ENCODE measurements at regions not wholly inside any gene's neighbourhood (a gene's known extent, or its start where the extent isn't known, plus 50 kb on each side); places are given as distances from the start of the nearest gene placed in this dataset.

DNA sequence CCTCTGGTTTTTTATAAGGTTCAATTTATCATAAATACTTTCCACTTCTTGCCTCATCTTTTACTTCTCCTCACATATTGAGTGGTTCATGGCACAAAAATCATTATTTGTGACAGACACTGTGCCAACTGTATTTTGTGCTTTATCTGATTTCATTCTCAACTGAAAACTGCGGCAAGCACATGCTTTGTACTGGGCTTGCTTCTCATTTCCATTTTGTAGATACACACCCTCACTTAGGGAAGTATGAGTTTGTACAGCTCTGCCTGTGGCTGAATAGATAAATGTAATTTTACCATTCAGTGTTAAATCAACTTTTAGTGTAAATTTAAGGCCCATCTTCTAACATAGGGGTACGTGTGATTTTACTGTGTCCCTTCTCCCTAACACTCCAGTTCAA lies 83.6 kb downstream of the ANXA2R start:
- Histone ChIP-seq H3K79me2 (no peaks in the 10 kb centered on the region), H3K27me3 (ENCODE audit: control insufficient read depth, insufficient read depth, low read length) (no peaks in the 10 kb centered on the region)

DNA sequence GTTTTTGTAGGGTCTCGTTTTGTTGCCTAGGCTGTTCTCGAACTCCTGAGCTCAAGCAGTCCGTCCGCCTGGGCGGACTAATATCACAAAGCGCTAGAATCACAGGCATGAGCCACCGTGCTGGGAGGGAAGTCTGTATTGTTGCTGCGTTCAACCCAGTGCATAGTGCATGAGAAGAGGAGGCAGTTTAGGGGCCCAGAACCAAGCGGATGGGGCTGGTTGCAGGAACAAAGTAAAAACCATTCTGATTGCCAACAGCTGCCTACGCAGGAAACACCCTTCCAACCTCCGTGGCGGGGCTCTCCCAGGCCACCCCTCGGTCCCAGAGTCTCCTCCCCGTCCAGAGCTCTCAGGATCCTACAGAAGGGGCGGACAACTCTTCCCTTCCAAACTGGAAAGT lies 87.1 kb downstream of the ANXA2R start:
- TF ChIP-seq, protein P1, sequence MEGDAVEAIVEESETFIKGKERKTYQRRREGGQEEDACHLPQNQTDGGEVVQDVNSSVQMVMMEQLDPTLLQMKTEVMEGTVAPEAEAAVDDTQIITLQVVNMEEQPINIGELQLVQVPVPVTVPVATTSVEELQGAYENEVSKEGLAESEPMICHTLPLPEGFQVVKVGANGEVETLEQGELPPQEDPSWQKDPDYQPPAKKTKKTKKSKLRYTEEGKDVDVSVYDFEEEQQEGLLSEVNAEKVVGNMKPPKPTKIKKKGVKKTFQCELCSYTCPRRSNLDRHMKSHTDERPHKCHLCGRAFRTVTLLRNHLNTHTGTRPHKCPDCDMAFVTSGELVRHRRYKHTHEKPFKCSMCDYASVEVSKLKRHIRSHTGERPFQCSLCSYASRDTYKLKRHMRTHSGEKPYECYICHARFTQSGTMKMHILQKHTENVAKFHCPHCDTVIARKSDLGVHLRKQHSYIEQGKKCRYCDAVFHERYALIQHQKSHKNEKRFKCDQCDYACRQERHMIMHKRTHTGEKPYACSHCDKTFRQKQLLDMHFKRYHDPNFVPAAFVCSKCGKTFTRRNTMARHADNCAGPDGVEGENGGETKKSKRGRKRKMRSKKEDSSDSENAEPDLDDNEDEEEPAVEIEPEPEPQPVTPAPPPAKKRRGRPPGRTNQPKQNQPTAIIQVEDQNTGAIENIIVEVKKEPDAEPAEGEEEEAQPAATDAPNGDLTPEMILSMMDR (IDR thresholded peaks at IDR 0.05), result no peak
- no peak overlapping the region for H3K4me2 ChIP-seq (ENCODE audit: low read length)
- H2AFZ ChIP-seq, result no peak overlapping the region
- H3K27ac ChIP-seq, result no peak overlapping the region
- no peak overlapping the region for H3K4me3 ChIP-seq (ENCODE audit: low read depth, low read length)
- H3K9ac ChIP-seq, result no peak overlapping the region
- peaks cover 8% of the 10 kb centered on the region for H3K27me3 ChIP-seq (ENCODE audit: control insufficient read depth, insufficient read depth, low read length)
- no peaks in the 10 kb centered on the region for H3K4me1 ChIP-seq
- no peaks in the 10 kb centered on the region for H3K79me2 ChIP-seq
- H3K9me3 ChIP-seq (ENCODE audit: control insufficient read depth, low read length), result no peaks in the 10 kb centered on the region
- H3K36me3 ChIP-seq (ENCODE audit: control insufficient read depth, insufficient read depth, low read length), result no peaks in the 10 kb centered on the region

More for the DNA sequence above, 83.6 kb downstream of the ANXA2R start:
- TF ChIP-seq, protein P1 (IDR thresholded peaks at IDR 0.05), result no peak
- Histone ChIP-seq H3K36me3 (ENCODE audit: control insufficient read depth, insufficient read depth, low read length) (no peaks in the 10 kb centered on the region), H3K9me3 (ENCODE audit: control insufficient read depth, low read length) (no peaks in the 10 kb centered on the region), H3K4me3 (ENCODE audit: low read depth, low read length) (no peak overlapping the region), H3K4me1 (no peaks in the 10 kb centered on the region), H3K4me2 (ENCODE audit: low read length) (no peak overlapping the region), H2AFZ (no peak overlapping the region), H3K9ac (no peak overlapping the region), H3K27ac (no peak overlapping the region)

DNA sequence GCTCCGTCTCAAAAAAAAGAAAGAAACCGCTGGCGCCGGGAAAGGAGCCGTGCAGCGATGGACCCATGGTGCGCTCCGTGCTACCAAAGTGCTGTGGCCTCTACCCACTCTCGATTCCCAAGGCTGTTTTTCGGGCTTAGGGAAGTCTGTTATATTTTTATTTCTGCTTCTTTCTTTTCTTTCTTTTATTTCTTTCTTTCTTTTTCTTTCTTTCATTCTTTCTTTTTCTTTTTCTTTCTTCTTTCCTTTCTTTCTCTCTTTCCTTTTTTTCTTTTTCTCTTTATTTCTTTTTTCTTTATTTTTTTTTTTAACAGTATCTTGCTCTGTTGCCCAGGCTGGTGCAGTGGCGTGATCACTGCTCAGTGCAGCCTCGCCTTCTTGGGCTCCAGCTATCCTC lies 87.5 kb downstream of the ANXA2R start:
- Histone ChIP-seq H3K4me1 (no peaks in the 10 kb centered on the region), H3K36me3 (ENCODE audit: control insufficient read depth, insufficient read depth, low read length) (no peaks in the 10 kb centered on the region), H3K9me3 (ENCODE audit: control insufficient read depth, low read length) (no peaks in the 10 kb centered on the region), H3K4me2 (ENCODE audit: low read length) (no peak overlapping the region), H3K9ac (no peak overlapping the region), H3K4me3 (ENCODE audit: low read depth, low read length) (no peak overlapping the region), H3K79me2 (no peaks in the 10 kb centered on the region), H2AFZ (no peak overlapping the region), H3K27ac (no peak overlapping the region), H3K27me3 (ENCODE audit: control insufficient read depth, insufficient read depth, low read length) (peaks cover 8% of the 10 kb centered on the region)
- TF ChIP-seq, protein P1 (IDR thresholded peaks at IDR 0.05), result no peak

DNA sequence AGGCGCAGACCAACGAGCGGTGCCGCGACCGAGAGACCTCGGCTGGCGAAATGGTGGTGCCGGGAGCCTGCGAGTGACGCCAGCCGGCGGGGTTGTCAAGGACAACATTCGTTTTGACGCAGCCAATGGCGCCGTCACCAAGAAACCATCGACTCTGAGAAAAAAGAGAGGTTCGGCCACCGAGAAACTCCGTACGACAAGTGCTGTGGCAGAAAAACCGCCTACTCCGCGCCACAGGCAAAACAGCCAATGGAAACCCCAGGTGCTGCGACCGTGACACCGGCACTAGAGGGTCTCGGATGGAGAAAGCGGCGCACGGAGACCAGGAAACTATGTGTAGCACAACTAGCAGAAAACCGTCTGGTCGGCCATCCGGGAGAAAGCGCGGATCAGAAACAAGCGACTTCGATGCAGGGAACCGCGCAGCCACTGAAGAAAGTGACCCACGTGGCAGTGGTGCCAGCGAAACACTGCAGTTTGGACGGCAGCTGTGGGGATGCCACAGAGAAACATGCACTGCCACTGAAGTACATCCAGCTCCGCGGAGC lies 88.8 kb downstream of the ANXA2R start:
- H3K27ac ChIP-seq, result peak overlapping the region; percentile 72
- H3K9ac ChIP-seq, result no peak overlapping the region
- H3K27me3 ChIP-seq (ENCODE audit: control insufficient read depth, insufficient read depth, low read length), result peaks cover 8% of the 10 kb centered on the region

More for the DNA sequence above, 88.8 kb downstream of the ANXA2R start:
- Histone ChIP-seq H3K4me2 (ENCODE audit: low read length) (peak overlapping the region; percentile 52), H3K36me3 (ENCODE audit: control insufficient read depth, insufficient read depth, low read length) (no peaks in the 10 kb centered on the region), H3K9me3 (ENCODE audit: control insufficient read depth, low read length) (no peaks in the 10 kb centered on the region), H3K4me1 (no peaks in the 10 kb centered on the region), H2AFZ (peak overlapping the region; percentile 50), H3K4me3 (ENCODE audit: low read depth, low read length) (peak overlapping the region; percentile 35), H3K79me2 (no peaks in the 10 kb centered on the region)
- TF ChIP-seq, protein P1 (IDR thresholded peaks at IDR 0.05), result no peak
